ENCODE measurements at regions not wholly inside any gene's neighbourhood (a gene's known extent, or its start where the extent isn't known, plus 50 kb on each side); places are given as distances from the start of the nearest gene placed in this dataset.

DNA sequence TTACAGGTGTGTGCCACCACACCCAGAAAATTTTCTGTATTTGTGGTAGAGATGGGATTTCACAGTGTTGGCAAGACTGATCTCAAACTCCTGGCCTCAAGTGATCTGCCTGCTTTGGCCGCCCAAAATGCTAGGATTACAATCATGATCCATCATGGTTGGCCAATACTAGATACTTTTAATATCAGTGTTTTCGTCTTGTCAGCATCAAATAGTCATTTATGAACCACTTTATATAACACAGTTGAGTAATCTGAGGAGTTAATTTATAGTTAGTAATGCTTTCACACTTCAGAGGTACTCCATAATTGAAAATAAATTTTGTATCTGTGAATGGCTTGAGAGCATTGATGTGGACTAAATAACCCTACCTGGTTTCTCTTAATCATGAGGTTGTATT, 178.6 kb downstream of the TRAM1L1 start:
- no peak for TF ChIP-seq CTCF (IDR thresholded peaks at IDR 0.05; ENCODE audit: insufficient read depth, low read length)
- no peak for TF ChIP-seq GABPA (IDR thresholded peaks at IDR 0.05; ENCODE audit: low read depth)

All from HL-60 (cell line).